Fibroblast of the aortic adventitia (primary cell): ENCODE measurements at regions not wholly inside any gene's neighbourhood (a gene's known extent, or its start where the extent isn't known, plus 50 kb on each side); places are given as distances from the start of the nearest gene placed in this dataset.
A peak's percentile ranks its signal among the peaks of the same experiment; 100 is the strongest.

Source experiments
- DNase-seq: peaks from one replicate; pipeline ENCODE4 v3.0.0-alpha.2; 2010; ENCODE audit warnings: low read depth
- H3K4me3 ChIP-seq: 2 replicates; pipeline ENCODE4 v1.5.1; 2011; ENCODE audit warnings: low read depth, mild to moderate bottlenecking, control low read depth, low read length, moderate library complexity
- TF ChIP-seq, protein P1 (sequence below): IDR thresholded peaks from 2 replicates; pipeline ENCODE4 v1.5.1; 2011; ENCODE audit warnings: mild to moderate bottlenecking, low read length, control low read depth, inconsistent platforms; ENCODE audit not compliant: insufficient read depth

DNA sequence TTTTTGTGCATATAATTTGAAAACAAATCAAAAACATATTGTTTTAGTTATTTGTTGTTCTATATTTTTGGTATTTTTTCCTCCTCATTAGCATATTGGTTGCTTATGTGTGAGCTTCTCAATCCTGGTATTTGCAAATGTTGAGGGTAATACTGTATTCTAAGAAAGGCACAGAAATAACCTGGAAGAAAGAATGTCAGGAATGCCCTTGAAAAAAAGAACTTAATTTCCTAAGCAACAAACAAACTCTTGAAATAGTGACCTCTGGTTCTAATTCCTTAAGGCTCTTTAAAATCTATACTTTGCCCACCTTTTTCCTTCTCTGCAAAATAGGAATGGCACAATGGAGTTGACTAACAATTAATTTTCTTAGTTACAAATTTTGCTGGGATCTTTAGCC, 117.5 kb downstream of the HMHB1 start:
- no peak overlapping the region for H3K4me3 ChIP-seq
- DNase-seq, result no peak
- TF ChIP-seq, protein P1, sequence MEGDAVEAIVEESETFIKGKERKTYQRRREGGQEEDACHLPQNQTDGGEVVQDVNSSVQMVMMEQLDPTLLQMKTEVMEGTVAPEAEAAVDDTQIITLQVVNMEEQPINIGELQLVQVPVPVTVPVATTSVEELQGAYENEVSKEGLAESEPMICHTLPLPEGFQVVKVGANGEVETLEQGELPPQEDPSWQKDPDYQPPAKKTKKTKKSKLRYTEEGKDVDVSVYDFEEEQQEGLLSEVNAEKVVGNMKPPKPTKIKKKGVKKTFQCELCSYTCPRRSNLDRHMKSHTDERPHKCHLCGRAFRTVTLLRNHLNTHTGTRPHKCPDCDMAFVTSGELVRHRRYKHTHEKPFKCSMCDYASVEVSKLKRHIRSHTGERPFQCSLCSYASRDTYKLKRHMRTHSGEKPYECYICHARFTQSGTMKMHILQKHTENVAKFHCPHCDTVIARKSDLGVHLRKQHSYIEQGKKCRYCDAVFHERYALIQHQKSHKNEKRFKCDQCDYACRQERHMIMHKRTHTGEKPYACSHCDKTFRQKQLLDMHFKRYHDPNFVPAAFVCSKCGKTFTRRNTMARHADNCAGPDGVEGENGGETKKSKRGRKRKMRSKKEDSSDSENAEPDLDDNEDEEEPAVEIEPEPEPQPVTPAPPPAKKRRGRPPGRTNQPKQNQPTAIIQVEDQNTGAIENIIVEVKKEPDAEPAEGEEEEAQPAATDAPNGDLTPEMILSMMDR, result no peak

DNA sequence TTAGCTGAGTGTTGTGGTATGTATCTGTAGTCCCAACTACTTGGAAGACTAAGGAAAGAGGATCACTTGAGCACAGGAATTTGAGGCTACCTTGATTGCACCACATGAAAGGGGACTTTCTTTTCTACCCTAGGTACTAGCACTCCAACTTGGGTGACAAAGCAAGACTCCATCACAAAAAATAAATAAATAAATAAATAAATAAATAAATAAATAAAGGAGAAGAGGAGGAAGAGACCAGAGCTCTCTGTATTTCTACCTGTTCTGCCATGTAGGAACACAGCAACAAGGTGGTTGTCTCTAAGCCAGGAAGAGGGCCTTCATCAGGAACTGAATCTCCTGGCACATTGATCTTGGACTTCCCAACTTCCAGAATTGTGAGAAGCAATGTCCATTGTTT, 118.6 kb downstream of the HMHB1 start:
- DNase-seq, result no peak
- no peak overlapping the region for H3K4me3 ChIP-seq
- TF ChIP-seq, protein P1, result no peak

DNA sequence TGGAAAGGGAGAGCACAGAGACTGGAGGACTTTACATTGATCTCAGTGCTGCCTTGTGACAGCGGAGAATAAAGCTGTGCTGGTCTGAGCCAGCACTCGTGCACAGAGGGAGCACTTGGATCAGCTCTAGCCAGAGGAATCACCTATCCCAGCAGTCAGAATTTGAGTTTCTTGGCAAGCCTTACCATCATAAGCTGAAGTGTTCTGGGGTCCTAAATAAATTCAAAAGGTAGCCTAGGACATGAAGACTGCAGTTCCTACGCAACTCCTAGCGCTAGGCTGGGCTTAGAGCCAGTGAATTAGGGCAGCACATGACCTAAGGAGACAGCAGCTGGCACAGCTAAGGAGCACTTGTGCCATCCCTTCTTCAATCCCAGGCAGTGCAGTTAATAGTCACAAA, 119.5 kb downstream of the HMHB1 start:
- TF ChIP-seq, protein P1, result no peak
- H3K4me3 ChIP-seq, result no peak overlapping the region
- DNase-seq, result peak; percentile 16

DNA sequence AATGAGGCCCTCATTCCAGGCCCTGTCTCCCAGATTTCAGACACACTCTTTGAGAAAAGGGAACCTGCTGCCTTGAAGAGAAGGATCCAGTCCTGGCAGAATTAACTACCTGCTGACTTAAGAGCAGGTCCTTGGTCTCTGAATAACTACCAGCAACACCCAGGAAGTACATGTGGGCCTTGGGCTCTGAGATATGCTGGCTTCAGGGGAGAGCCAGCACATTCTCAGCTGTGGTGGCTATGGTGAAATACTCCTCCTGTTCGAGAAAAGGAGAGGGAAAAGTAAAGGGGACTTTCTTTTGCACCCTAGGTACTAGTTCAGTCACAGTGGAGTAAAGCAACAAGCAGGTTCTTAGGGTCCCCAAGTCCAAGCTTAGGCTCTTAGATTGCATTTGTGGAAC, 120.0 kb downstream of the HMHB1 start:
- TF ChIP-seq, protein P1, result no peak
- no peak overlapping the region for H3K4me3 ChIP-seq
- no peak for DNase-seq

DNA sequence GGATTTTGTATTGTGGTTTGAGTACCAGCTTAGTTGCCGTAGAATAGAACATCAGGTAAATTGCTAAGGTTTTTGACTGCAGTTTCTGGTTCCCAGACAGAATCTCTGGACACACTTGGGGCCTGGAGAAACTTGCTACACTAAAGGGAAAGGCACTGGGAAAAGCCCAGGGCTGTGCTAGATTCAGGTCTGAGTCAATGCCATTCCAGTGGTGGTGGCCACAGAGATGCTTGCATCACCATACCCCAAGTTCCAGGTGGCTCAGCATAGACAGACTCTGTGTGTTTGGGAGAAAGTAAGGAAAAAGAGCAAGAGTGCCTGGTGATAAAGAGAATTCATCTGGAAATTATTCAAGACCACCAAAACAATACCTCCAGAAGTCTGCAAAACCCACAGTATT, 120.6 kb downstream of the HMHB1 start:
- no peak overlapping the region for H3K4me3 ChIP-seq
- TF ChIP-seq, protein P1, result no peak
- no peak for DNase-seq

DNA sequence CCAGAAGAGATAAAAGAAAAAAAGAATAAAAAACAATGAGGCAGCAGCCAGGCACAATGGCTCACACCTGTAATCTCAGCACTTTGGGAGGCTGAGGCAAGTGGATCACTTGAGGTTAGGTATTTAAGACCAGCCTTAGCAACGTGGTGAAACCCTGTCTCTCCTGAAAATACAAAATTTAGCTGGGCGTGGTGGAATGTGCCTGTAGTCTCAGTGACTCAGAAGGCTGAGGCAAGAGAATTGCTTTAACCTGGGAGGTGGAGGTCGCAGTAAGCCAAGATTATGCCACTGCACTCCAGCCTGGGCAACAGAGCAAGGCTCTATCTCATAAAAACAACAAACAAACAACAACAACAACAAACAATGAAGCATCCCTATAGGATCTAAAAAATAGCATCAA, 121.5 kb downstream of the HMHB1 start:
- TF ChIP-seq, protein P1, result no peak
- H3K4me3 ChIP-seq, result no peak overlapping the region
- peak; percentile 26 for DNase-seq

DNA sequence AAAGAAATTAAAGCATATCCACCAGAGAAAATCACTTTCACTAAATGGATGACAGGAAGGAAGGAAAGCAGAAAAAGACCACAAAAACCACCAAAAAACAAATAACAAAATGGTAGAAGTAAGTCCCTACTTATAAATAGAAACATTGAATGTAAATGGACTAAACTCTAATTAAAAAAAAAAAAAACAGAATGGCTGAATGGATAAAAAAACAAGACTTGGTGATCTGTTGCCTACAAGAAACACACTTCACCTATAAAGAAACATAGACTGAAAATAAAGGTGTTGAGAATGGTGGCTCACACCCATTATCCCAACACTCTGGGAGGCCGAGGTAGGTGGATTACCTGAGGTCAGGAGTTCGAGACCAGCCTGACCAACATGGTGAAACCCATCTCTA, 122.9 kb downstream of the HMHB1 start:
- no peak for DNase-seq
- no peak overlapping the region for H3K4me3 ChIP-seq
- TF ChIP-seq, protein P1, result no peak
